Stimulated activated CD4-positive, alpha-beta T cell treated with anti-CD3 and anti-CD28 coated beads, Interleukin-2, amount 100 ng/mL, for 4 hours (primary cell): ENCODE measurements at regions not wholly inside any gene's neighbourhood (a gene's known extent, or its start where the extent isn't known, plus 50 kb on each side); places are given as distances from the start of the nearest gene placed in this dataset.
"Not testable (repeated sequence)": the region's sequence is repeated elsewhere in the genome, so short reads cannot be mapped to it uniquely, and the experiment has no call there.

Experiments used
- DNase-seq: peaks from one replicate; pipeline ENCODE4 v3.0.0-alpha.2; 2020; ENCODE audit warnings: low read depth

DNA sequence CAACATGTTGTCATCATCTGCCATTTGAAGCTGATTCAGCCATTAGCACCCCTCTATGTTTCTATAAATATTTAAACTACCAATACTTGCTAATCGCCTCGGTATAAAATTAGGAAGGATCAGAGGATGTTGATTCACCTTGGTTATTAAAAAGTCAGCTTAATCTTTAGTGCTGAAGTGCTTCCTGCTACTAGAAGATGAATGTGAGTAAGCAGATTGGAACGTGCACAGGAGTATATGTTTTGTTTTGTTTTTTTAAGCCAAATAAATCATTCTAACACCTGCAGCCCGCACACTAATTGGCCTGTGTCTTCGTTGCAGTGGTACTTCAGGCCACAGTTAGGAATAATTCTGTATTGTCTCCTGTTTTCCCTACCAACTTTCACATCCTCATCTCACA is 485.7 kb downstream of the AJAP1 start:
- no peak for DNase-seq

DNA sequence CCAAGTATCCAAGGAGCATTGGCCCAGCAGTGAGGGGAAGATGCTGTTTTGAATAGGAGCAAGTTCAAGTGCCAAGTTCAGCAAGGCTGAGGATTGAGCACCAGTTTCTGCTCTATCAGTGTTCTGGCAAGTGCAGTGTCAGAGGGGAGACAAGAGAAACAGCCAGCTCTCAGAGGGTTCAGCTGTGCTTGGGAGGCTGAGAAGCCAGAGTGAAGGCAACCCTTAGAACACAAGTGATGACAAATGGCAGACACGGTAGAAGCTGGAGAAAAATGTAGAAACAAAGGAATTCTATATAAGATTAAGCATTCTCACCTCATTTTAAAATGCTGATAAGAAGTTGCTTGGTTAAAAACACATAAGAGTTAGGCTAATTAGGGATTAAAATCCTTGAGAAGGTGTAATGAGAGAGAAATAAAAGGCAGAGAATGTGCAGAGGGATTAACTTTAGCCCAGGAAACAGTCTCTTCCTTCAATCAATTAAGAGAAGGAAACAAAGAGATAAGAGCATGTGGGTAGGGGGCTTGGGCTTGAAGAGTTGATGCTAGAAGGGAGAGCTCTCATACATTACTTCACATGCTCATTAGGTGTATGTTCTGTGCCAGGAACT is 475.4 kb downstream of the AJAP1 start:
- DNase-seq, result no peak

DNA sequence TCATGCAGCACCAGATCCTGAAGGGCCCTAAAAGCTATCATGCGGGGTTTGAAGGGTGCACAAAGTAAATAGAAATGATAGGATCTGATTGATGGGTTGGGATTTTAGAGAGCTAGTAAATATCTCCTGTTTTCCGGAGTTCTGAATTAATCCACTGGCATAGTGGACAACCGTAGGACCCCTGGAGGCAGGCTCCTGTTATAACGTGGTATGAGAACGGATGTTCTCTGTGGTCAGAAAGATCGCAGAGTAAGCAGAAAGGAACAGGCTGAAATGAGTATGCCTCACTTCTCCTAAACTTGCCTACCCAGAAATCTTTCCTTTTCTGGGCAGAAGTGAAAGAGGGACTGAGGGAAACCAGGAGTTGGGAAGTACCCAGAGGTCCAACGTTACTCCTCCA is 470.8 kb downstream of the AJAP1 start:
- DNase-seq, result no peak

DNA sequence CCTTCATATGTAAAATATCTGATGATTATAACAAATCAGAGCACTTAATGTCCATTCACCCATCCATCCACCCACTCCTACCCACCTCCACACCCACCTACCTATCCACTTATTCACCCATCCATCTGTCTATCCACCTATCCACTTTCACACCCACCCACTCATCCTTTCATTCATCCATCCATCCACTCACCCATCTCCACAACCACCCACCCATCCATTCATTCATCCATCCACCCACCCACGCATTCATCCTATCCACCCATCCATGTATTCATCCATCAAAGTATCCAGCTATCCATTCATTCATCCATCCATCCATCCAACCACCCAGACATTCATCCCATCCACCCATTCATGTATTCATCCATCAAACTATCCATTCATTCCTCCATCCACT is 466.1 kb downstream of the AJAP1 start:
- DNase-seq, result no peak

DNA sequence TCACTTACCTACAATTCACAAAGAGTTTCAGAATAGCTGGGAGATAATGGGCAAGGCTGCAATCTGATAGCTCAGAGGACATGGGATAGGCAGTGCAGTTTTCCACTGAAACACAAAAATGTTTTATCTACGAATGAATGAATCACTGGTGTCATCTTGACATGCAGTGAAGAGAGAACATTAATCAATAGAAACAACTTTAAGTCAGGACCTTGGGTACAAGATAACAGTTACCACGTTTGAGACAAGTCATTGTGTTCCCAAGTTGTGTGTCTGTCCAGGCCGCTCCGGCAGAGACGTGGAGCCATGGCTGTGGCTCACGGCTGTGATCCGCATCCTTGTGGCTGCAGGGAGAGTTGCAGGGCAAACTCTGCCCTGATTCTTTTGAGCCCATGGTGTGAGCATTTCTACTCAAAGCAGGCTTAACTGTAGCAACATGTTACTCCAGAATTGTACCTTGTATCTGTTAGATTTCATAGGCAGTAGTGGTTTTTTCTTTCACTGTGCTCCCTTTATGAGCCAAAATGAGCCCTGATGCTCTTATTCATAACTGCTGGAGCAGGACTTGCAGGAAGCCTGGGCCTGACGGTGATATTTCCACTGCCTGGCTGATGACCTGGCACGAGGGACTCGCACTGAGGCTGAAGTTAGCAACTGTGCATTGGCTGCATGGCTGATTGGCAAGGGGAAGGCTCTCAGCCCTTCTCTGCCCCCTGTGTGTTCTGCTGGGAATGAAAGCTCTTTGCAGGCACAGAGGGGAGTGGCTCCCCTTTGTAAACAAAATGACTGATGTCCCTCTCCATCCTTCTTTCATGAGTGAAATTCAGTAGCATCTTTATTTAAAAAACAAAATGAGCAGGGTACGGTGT is 465.2 kb downstream of the AJAP1 start:
- no peak for DNase-seq

DNA sequence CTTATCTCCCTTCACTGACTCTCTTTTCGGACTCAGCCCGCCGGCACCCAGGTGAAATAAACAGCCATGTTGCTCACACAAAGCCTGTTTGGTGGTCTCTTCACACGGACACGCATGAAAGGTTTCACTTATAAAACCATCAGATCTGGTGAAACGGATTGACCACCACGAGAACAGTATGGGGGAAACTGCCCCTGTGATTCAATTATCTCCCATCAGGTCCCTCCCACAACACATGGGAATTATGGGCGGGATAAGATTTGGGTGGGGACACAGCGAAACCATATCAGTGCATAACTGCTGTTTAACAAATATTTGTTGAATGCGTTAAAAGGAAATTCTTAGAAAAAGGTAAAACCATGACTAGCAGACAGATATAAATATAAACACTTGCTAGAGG is 464.4 kb downstream of the AJAP1 start:
- DNase-seq, result not testable (repeated sequence)

DNA sequence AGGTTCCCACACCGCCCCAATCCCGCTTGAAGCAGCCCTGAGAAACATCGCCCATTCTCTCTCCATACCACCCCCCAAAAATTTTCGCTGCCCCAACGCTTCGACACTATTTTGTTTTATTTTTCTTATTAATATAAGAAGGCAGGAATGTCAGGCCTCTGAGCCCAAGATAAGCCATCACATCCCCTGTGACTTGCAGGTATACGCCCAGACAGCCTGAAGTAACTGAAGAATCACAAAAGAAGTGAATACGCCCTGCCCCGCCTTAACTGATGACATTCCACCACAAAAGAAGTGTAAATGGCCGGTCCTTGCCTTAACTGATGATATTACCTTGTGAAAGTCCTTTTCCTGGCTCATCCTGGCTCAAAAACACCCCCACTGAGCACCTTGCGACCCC is 463.9 kb downstream of the AJAP1 start:
- DNase-seq, result not testable (repeated sequence)

DNA sequence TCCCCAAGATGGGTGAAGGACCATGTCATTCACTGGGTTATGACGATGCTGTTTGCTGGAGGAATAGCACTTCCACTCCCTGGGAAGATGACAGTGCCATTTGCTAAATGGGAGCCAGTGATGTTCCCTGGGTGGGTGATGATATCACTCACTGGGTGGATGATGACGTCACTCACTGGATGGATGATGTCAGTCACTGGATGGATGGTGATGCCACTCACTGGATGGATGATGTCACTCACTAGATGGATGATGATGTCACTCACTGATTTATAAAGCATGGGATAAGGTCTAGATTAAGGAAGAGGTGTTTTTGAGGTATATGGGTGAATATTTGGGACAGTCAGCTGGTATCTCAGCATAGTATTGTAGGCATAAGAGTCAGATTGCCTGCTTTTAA is 457.2 kb downstream of the AJAP1 start:
- DNase-seq, result no peak

DNA sequence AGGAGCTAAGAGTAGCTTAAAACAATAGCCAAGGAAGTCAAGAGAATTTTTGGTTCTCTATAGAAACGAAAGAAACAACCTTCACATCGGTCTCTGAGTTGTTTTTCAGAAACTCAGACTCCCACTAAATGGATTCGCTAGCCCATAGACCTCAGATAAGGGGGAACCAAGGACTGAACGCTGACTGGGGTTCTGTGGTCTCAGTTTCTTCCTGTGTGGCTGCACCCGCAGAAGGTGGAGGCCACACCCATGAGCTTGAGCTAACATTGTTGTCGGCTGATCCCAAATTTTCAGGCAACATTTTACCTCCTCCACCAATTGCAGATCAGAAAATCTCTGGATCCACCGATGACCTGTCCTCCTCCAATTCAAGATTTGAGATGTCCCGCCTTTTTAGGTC is 456.1 kb downstream of the AJAP1 start:
- no peak for DNase-seq

DNA sequence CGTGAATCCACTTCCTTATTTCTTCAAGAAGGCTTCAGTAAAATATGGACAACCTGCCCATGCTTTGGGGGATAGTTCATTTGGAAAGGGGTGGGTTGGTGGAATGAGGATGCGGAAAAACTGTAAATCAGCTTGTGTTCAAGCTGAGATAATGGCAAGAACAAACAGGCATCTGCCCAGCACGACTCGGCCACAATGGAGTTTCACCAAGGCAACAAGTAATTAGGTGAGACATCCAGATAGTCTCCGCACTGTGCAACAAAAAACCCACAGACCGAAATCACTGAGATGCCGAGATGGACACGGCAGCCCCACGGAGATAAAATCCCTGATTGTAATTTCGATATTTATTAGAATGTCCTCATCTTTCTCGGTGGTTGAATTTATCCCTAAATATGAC is 455.2 kb downstream of the AJAP1 start:
- DNase-seq, result no peak

DNA sequence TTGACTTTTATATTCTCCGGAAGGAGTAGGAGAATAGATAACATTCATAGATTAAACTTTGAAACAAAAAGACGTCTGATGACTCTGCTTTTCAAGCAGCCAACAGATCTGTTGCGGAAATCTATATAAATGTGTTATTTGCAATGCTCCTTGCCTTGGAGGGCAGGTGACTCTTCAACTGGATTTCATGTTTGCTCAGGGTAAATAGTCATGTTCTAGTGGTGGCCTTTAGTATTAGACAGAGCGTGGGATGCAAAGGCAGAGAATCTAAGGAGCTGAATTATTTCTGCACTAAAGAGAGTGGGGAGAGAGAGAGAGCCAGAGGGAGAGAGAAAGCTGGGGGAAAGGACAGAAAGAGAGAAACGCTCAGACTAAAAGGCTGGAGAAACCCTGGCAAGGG is 454.3 kb downstream of the AJAP1 start:
- DNase-seq, result no peak

DNA sequence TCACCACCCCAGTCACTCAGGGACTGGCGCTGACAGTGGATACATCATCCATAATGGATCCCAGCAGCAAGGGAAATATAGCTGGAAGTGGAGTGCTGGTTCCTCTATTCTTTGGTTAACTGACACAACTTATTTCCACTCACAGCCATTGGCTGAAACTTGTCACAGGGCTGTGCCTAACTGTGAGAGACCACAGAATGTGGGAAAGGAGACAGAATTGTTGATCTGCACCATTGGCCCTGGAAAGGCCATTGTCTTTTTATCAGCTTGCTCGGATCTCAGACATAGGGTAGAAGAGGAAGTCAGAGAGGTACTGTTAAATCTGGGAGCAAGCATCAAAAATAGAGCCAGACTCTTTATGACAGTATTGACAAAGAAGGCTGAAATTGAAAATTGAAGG is 451.3 kb downstream of the AJAP1 start:
- no peak for DNase-seq

DNA sequence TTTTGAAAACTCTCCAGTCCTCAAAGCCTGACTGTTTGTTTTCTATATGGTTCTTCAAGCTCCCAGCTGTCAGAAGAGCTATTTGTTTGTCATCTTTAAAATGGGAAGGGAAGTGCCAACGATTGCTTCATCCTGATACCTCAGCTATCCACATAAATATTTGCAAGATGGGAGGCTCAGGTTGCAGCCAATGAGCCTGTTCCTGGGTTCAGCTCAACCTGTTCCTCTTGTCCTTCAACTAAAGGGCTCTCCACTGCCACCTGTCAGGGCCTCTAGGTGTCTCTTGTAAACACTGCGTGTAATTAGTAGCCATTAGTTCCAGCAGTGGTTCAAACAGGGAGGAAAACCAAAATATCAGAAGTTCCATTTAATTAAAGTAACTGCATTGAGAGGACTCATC is 445.1 kb downstream of the AJAP1 start:
- no peak for DNase-seq

DNA sequence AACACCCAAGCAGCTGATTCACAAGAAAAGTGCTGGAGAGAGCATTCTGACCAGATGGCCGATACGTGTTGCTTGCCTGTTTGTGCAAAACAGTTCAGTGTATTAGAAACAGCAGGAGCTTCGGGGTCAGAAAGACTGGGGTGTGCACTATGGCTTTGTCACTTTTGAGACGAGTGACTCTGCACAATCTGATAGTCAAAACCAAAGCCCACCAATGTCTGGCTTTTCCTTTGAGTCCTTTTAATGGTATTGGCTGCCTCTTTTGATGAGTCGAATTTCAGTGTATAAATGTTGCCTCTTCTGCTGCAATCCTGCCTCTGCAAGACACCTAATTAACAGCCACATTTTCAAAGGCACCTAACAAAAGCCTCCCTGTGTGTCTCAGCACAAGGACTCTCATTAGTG is 444.6 kb downstream of the AJAP1 start:
- DNase-seq, result no peak

DNA sequence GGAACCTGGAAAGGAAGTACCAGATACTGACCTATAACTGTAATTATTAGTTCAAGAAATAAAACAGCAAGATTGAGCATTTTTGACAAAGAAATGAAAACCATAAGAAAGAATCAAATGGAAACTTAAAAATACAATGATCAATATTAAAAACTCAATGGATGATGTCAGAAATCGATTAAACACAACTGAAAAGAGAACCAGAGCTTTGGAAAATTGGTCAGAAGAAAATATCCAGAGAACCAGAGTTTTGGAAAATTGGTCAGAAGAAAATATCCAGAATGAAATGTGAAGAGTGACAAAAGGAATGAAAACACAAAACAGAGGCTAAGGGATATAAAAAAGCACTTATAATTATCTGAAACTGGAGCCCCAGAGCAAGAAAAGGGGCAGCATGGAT is 438.6 kb downstream of the AJAP1 start:
- DNase-seq, result no peak

DNA sequence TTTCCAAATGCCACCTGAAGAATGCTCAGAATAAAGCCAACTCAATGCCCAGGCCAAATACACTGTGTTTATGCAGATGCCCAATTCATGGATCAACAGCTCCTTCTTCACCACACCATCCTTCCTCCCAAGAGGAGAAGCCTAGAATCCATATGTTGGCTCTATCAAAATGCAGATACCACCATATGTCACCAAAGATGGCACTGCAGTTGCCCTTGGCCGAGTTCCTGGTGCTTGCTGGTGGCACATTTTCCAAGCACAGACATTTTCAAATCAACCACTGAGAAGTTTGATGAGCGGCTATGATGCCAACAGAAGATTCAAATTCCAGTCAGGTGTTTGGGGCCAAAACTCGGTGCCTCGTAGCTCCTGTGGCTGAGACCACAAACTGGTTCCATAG is 430.3 kb downstream of the AJAP1 start:
- DNase-seq, result no peak

DNA sequence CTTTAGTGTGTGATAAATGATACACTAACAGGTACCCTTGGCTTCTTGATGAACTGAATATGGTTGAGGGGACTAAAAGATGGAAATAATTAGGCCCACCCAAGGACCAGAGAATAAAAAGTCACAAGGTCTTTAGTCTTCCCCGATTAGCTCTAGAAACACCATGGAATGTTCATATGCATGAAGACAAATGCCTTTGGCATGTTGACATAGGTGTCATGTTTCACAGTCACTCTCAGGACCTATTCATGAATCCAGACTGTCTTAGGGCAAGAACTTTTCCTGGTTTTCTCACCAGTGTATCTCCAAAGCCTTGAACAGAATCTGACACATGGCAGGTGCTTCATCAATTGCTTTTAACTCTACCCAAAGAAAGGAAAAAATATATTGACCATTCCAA is 412.8 kb downstream of the AJAP1 start:
- no peak for DNase-seq

DNA sequence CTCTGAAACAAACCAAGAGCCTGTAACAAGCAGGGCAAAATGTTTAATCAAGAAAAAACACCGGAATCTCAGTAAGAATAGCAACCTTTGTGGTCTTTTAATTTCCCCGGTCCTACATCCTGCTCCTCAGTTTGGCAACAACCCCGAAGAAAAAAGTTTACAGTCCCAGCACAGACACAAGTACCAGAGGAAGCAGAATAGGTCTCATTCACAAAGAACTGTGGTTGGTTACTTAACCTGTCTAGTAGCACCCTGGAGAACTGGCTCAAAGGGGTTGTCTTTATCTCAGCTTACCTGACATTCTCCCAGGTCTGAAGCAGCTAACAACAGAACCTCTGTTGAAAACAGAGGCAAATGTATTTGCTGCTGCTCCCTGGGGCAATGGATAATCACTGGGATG is 399.3 kb downstream of the AJAP1 start:
- DNase-seq, result no peak

DNA sequence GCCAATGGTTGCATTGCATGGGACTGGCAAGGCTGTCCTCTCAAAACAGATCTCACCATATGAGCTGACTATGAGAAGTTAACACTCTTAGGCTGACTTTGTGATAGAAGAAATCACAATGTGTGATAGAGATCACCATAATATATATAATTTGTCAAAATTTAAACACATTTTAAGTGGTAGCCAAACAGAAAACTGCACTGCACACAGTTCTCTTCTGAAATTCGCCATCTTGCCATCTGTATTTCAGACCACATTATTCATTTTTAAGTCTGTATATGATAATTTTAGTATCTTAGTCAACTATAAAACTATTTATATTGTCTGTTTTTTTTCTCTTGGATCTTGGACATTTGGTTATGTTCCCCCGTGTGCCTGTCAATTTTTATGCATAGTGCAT is 374.7 kb downstream of the AJAP1 start:
- no peak for DNase-seq

DNA sequence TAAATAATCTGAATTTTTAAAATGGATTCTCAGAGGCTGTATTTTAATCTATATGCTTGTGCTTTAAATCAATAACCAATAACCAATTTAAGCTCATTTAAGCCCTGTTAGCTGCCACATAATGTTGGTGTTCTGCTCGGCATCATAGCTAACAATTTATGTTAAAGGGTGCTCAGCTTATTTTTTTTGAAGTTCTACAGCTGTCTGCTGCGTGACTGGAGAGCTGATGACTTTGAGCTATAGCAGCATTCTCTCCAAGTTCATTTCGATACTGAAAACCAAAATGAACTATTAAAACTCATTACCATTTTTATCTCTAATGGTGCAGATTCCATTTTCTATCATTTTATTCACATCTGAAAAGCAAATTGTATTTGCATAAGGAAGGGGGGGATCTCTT is 357.8 kb downstream of the AJAP1 start:
- no peak for DNase-seq

DNA sequence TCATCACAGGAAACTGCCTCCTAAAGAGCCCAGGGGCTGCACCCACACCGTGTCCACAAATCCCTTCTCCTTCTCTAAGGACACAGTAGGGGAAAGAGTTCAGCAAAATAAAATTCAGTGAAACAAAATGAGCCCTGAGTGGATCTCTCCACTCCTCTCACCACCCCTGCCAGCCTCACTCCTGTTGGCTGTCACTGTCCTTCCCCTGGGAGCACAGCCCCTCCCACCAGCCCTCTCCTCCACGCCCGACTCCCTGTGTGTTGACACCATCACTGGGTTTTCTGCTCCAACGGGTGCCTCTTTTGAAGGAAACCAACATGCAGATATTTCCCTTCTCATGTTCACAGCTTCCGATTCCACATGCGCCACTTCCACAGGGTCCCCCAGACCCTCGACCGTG is 356.2 kb downstream of the AJAP1 start:
- no peak for DNase-seq

DNA sequence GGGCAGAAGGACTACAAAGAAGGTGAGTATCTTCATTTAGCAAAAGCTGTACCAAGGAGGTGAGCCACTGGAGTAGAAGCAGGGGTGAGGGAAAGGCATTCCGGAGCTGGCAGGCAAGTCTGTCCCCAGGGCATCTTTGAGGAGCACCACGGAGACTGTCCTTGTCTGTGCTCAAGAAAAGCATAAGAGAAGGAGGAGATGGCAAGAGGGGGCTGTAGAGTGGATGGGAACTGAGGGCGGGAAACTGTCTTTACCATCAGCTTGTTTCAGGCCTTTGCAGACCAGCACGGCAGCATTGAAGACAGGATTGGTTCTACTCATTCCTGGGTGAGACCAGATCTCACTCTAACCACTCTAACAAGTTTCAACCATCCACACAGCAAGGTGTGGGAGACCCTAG is 355.8 kb downstream of the AJAP1 start:
- no peak for DNase-seq

DNA sequence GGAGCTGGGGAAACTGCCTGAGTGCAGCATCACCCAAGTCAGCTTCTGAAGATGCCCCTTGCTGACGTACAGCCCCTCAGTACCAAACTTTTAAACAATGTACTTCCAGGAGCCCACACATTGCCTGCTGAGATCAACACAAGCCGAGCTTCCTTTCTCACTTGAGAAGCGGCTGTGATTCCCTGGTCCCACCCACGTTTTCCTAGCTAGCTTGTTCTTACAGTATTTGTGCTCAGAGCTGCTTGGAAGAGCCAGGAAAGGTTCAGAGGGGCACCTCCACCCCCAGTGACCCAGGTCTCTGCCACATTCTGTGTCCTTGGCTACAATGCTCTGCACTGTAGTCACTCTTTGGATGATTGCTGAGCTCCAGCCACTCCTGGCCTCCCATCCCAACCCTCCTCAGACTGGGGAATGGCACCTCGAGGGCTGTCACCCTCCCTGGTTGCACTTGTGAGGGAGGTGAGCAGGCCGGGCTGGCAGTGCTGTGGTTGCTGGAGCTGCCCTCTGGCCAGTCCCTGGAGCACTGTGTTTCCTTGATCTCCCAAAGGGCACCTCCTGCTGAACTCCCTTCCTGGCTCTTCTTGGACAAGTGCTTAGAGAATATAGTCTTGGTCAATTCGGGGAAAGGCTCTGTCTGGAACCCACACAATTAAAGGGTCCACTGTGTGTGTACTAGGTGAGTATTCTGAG is 355.1 kb downstream of the AJAP1 start:
- DNase-seq, result no peak
